ENCODE measurements at regions not wholly inside any gene's neighbourhood (a gene's known extent, or its start where the extent isn't known, plus 50 kb on each side); places are given as distances from the start of the nearest gene placed in this dataset.

DNA sequence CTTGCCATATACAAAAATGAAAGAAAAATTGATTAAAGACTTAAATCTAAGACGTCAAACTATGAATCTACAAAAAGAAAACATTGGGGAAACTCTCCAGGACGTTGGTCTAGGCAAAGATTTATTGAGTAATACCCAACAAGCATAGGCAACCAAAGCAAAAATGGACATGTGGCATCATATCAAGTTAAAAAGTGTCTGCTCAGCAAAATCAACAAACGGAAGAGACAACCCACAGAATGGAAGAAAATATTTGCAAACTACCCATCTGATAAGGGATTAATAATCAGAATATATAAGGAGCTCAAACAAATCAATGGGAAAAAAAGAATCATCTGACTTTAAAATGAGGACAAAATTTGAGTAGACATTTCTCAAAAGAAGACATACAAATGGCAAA is 160.9 kb downstream of the DCLK3 start:
- TF ChIP-seq, protein P1, sequence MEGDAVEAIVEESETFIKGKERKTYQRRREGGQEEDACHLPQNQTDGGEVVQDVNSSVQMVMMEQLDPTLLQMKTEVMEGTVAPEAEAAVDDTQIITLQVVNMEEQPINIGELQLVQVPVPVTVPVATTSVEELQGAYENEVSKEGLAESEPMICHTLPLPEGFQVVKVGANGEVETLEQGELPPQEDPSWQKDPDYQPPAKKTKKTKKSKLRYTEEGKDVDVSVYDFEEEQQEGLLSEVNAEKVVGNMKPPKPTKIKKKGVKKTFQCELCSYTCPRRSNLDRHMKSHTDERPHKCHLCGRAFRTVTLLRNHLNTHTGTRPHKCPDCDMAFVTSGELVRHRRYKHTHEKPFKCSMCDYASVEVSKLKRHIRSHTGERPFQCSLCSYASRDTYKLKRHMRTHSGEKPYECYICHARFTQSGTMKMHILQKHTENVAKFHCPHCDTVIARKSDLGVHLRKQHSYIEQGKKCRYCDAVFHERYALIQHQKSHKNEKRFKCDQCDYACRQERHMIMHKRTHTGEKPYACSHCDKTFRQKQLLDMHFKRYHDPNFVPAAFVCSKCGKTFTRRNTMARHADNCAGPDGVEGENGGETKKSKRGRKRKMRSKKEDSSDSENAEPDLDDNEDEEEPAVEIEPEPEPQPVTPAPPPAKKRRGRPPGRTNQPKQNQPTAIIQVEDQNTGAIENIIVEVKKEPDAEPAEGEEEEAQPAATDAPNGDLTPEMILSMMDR (IDR thresholded peaks at IDR 0.05), result no peak
- Histone ChIP-seq H3K27me3 (peaks cover 33% of the 10 kb centered on the region), H3K36me3 (replicated peaks in 1 of 2) (no peaks in the 10 kb centered on the region), H3K4me3 (no peak overlapping the region), H3K4me1 (replicated peaks in 1 of 2) (no peaks in the 10 kb centered on the region), H3K27ac (no peak overlapping the region), H3K9me3 (replicated peaks in 1 of 3) (no peaks in the 10 kb centered on the region)
- WGBS, 4 donors, result 46 to 58% (median 51%) methylated on average over 3 of the region's 3 CpGs
- intact Hi-C loops (cut with DNase I), result no loop called here
- DNase-seq, result no peak

DNA sequence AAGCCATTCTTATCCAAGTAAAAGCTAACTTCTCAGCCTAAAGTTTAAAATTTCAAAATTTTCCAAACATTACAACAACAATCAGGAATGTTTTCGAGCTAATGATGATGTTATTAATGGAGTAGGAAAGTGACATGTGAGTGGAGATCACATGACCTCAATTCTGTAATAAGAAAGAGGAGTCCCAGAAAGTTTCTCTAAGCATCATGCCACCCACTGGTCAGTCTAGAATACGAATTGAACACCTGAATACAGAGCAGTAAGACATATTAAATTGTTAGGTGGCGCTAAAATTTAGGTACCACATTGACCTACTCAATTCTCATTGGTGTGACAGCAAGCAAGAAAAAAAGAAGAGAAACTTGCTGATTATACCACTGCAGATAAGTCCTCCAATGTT is 163.9 kb downstream of the DCLK3 start:
- no peaks in the 10 kb centered on the region for H3K9me3 ChIP-seq (replicated peaks in 1 of 3)
- intact Hi-C loops (cut with DNase I), result no loop called here
- DNase-seq, result no peak
- H3K4me1 ChIP-seq (replicated peaks in 1 of 2), result no peaks in the 10 kb centered on the region
- H3K27ac ChIP-seq, result no peak overlapping the region
- TF ChIP-seq POLR2A (IDR thresholded peaks at IDR 0.05), result no peak
- TF ChIP-seq, protein P1 (IDR thresholded peaks at IDR 0.05), result no peak
- 74 to 84% (median 82%) methylated on average over 3 of the region's 3 CpGs for WGBS, 4 donors
- H3K27me3 ChIP-seq, result peaks cover 37% of the 10 kb centered on the region
- H3K4me3 ChIP-seq, result no peak overlapping the region
- no peaks in the 10 kb centered on the region for H3K36me3 ChIP-seq (replicated peaks in 1 of 2)
